H1 (cell line): ENCODE measurements at regions not wholly inside any gene's neighbourhood (a gene's known extent, or its start where the extent isn't known, plus 50 kb on each side); places are given as distances from the start of the nearest gene placed in this dataset.

Experiments
- CEBPB ChIP-seq: IDR thresholded peaks from 2 replicates; pipeline ENCODE4 v1.6.1; 2012; ENCODE audit warnings: low read depth, low read length
- CTCF ChIP-seq, 3 experiments: IDR thresholded peaks; 1 replicate in 2 of 3; 2 replicates in 1 of 3; pipeline versions ENCODE4 v1.5.1 to v1.6.1; 2011; ENCODE audit warnings: low read length in 3 of 3, mild to moderate bottlenecking in 3 of 3, inconsistent platforms in 2 of 3, low read depth in 1 of 3, moderate library complexity in 1 of 3; ENCODE audit not compliant: insufficient read depth in 1 of 3; ENCODE audit errors: control extremely low read depth in 1 of 3
- POLR2A ChIP-seq, 2 experiments: IDR thresholded peaks; 1 replicate in 1 of 2; 2 replicates in 1 of 2; pipeline ENCODE4 v1.6.1; 2011; ENCODE audit warnings: low read depth in 2 of 2, low read length in 2 of 2, mild to moderate bottlenecking in 2 of 2; ENCODE audit errors: control extremely low read depth in 1 of 2
- RAD21 ChIP-seq, 2 experiments: IDR thresholded peaks in 1 of 2; conservative IDR thresholded peaks in 1 of 2; 2 replicates each; pipeline ENCODE4 v1.6.1; 2011; ENCODE audit warnings: low read depth in 2 of 2, low read length in 2 of 2, improper control_type of control experiment in 1 of 2, inconsistent platforms in 1 of 2, mild to moderate bottlenecking in 1 of 2, moderate library complexity in 1 of 2
- TAF1 ChIP-seq: IDR thresholded peaks from 2 replicates; pipeline ENCODE4 v1.6.1; 2011; ENCODE audit warnings: mild to moderate bottlenecking, low read depth, low read length
- TF ChIP-seq, protein P1 (sequence below): IDR thresholded peaks from 2 replicates; pipeline ENCODE4 v1.6.1; 2012; ENCODE audit warnings: inconsistent platforms

DNA sequence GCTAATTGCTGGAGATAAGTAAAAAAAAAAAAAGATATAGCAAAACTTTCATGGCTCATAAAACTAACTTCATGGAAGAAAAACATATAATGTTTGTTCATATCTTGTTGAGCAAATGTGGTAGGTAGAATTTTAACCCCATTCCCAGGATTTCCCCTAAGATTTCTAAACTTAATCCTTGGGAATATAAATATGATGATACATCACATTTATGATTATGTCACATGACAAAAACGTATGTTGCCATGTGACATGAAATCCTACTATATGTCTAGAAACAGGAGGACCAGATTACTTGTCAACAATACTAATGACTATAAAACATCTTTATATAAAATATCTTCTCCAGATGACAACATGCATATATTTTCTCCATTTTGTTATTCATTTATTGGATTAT, 679.0 kb upstream of the LRRC4C start:
- TF ChIP-seq CTCF (IDR thresholded peaks at IDR 0.05; ENCODE audit: control extremely low read depth in 1 of 3, insufficient read depth in 1 of 3, low read depth in 1 of 3, low read length in 3 of 3): no peak
- TF ChIP-seq POLR2A (IDR thresholded peaks at IDR 0.05; ENCODE audit: control extremely low read depth in 1 of 2, low read depth in 2 of 2, low read length in 2 of 2): no peak
- TF ChIP-seq CEBPB: no peak
- TF ChIP-seq TAF1: no peak
- TF ChIP-seq RAD21 (IDR thresholded peaks at IDR 0.05 in 1 of 2, conservative IDR thresholded peaks at IDR 0.05 in 1 of 2; ENCODE audit: low read depth in 2 of 2, low read length in 2 of 2): no peak
- TF ChIP-seq, protein P1, sequence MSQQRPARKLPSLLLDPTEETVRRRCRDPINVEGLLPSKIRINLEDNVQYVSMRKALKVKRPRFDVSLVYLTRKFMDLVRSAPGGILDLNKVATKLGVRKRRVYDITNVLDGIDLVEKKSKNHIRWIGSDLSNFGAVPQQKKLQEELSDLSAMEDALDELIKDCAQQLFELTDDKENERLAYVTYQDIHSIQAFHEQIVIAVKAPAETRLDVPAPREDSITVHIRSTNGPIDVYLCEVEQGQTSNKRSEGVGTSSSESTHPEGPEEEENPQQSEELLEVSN: no peak
